ENCODE measurements at regions not wholly inside any gene's neighbourhood (a gene's known extent, or its start where the extent isn't known, plus 50 kb on each side); places are given as distances from the start of the nearest gene placed in this dataset.
"Not testable (repeated sequence)": the region's sequence is repeated elsewhere in the genome, so short reads cannot be mapped to it uniquely, and the experiment has no call there.

- no peak for DNase-seq
Measured at GRCh38 chr5:56763711-56764466, 51.5 kb upstream of the MAP3K1 start.

GRCh38 chr5:56763182-56763581 lies 52.2 kb upstream of the MAP3K1 start:
- DNase-seq = no peak

DNA sequence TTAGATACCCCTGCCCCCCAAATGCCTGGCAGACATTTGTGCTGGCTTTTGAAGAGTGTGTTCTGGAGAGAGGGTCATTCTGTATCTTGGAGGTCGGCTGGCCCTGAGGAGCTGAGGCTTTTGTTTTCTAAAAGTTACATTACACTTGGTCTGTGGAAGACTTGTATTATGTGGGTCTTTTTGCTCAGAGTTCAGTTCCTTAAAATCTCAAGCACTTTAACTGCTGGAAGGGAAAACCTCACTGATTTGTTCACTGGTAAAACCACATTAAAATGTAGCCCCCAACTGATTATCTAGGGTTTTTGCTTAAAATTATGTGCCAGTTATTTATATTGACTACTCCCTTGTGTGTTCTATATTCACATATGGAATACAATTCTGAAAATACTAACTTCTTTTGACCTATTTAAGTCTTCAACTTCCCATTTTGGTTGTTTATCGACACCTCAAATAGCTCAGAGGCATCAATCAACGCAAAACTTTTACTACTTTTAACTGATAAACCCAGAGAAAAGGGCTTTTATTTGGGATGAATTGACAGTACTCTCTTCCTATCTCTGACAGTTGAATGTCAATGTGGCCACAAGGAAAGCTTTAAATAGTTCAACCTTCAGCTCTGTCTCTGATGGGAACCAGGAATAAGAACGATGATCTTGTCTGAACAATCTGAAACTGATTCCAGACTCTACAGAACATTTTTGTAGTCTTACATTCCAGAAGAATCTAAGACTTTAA lies 54.0 kb upstream of the MAP3K1 start:
- DNase-seq = no peak

DNA sequence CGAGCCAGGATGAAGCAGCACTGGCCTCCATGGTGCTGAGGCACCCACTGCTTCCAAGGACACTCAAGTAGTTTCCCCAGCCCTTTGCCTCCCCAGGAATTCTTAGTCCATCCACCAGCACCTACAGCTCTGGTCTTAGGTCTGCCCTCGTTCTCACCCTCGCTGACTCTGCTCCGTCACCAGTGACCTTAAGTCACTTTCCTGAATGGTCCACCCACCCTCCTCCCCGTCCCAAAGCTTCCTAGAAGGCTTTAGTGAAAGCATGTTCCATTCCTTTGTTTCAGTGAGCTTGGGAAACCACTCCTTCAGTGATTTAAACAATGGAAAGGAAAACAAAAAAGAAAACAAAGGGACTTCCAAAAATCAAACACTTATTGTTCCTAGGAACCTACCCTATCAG lies 54.6 kb upstream of the MAP3K1 start:
- DNase-seq = no peak

DNA sequence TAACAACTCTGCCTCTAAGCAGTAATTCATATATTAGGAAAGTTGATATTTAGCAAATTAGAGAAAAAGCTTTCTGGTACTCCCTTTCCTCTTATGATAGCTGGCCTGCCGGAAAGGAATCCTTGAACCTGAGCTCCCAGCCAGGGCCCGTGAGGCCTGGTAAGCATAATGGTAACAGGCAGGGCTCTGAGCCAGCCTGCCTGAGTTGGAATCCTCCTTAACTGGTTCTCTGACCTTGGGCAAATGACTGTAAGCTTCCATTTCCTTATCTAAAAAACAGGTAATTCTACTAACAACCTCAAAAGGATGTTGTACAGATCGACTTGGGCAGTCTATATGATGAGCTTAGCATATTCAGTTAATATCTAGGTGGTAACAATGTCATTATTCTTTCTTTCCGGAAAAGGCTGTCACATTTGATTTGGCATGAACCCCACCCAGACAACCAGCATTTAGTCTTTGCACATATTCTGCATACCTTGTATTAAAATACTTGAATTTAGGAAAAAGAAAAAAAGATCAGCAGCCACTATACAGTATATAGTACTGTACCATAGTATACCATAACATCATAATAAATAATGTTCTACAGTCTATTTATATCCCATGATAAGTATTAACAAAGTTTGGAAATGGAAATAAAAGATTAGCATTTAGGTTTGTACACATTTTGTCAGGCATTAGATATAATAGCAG lies 55.7 kb upstream of the MAP3K1 start:
- no peak for DNase-seq

DNA sequence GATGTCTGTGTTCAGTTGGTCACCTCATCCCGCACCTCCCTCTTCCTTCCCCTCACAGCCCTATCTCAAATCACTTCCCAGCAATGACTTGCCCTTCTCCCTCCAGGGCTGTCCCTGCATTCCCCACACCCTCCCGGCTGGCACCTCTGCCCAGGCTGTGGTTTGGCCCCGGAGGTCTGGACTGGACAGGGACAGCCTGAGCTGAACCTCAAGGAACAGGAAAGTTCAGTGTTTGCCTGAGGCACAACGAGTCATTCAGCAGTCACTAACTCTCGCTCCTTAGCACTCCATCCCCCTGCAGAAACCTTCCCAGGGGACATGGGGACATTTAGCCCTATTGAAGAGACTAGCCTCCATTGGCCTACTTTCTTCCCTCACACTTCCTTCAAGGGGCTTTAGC lies 58.3 kb upstream of the MAP3K1 start:
- DNase-seq = no peak

DNA sequence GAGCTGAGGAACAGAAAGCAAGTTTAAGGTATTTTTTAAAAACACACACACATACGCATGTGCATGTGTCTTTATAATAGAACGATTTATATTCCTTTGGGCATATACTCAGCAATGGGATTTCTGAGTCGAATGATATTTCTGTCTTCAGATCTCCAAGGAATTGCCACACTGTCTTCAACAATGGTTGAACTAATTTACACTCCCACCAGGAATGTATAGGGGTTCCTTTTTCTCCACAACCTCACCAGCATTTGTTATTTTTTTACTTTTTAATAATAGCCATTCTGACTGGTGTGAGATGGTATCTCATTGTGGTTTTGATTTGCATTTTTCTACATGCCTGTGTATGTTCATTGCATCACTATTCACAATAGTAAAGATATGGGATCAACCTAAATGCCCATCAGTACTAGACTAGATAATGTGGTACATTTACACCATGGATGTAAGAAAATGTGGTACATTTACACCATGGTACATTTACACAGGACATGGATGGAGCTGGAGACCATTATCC lies 60.3 kb upstream of the MAP3K1 start:
- no peak for DNase-seq

DNA sequence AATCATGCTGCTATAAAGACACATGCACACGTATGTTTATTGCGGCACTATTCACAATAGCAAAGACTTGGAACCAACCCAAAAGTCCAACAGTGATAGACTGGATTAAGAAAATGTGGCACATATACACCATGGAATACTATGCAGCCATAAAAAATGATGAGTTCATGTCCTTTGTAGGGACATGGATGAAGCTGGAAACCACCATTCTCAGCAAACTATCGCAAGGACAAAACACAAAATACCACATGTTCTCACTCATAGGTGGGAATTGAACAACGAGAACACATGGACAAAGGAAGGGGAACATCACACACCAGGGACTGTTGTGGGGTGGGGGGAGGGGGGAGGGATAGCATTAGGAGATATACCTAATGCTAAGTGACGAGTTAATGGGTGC lies 61.8 kb upstream of the MAP3K1 start:
- not testable (repeated sequence) for DNase-seq

DNA sequence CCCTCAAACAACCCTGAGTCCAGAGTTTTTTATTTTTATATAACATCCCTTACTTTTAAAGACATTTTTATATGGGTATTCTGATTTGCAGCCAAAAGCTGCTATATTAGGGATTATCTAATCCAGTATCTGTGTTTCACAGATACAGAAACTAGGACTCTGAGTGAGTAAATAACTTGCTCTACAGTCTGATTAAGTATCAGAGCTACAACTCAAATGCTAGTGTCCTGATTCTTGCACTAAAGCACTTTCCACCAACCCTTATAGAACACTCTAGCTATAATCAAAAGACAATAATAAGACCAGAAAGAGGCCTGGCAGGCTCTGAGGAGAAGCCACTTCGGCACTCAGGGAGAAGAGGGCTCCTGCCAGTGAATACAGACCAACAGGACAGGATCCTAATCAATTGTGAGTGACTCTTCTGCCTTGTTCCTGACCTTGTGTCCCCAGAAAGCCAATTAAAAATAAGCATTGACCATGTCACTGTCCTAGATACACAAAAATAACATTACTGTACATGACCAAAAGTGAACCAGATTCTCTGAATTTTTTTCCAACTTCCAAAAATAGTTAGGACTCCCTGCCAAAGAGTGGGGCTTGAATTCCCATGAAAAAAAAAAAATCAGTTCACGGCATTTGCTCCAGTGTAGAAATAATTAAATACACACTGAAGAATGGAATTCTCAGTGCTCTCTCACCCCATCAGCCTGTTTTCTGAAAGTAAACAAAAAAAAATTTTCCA lies 63.6 kb upstream of the MAP3K1 start:
- no peak for DNase-seq

GRCh38 chr5:56749842-56750241 lies 65.5 kb upstream of the MAP3K1 start:
- DNase-seq = no peak

- no peak for DNase-seq
Measured at GRCh38 chr5:56746553-56747339, 68.6 kb upstream of the MAP3K1 start.

DNA sequence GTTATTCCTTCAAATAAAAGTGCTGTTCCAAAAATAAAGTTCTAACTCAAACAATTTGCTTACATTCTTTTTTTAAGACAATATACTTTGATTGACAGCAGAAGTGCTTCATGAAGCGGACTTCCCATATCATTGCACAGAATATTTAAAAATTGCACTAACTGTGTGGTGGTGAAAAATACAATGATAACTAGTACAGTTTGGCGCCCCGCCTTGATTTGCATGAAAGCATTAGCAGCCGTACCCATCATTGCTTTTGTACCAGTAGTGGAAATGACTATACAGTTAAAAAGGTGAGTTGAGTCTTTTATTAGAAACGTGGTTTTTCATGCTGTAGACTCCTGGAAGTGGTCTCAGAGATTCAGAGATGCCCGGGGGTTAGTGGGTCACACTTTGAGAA lies 69.5 kb upstream of the MAP3K1 start:
- DNase-seq = no peak

- DNase-seq = no peak
Measured at GRCh38 chr5:56740868-56741267, 74.5 kb upstream of the MAP3K1 start.

DNA sequence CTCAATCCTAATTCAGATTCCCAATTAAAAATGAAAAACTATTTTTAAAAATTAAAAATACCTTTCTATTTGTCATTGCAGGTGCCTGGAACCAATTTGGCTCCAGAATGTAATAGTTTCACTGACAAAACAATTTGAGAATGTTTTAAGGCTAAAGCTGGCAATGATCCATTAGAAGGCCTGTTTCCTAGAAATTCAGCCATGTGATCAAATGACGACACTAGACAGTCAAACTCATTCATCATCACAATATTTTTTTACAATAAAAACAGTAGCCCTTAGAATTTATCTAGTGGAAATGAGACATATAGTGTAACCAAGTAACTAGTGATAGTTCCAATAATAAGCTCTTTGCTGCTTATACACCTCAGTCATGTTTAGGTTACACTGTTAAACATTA lies 75.4 kb upstream of the MAP3K1 start:
- no peak for DNase-seq

GRCh38 chr5:56737951-56738606 lies 77.3 kb upstream of the MAP3K1 start:
- no peak for DNase-seq

DNA sequence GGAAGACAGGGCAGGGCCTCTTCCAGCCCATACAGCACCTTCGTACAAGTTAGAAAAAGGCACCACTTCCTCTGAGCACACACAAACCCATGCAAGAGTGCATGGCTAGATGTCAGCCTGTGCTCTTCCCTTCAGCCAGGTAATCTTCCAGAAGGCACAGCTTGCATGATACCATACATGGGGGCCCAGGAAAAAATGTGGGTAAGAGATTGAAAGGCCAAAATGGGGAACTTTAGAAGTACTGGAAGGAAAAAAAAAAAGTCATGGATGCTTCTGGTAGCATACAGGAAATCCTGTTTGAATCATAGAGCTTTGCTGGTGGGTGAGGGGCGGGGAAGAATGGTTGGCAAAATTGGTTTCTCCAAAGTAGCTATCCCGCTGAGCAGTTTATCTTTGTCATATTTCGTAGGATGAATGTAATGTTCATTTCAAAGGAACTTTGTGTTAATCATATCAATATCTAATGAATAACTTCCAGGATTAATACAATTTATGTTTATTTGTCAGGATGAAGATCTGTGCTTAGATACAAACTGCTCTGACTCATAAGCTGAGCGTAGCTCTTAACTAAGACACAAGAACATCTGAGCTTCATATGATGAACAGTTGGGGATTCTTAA lies 78.2 kb upstream of the MAP3K1 start:
- no peak for DNase-seq

DNA sequence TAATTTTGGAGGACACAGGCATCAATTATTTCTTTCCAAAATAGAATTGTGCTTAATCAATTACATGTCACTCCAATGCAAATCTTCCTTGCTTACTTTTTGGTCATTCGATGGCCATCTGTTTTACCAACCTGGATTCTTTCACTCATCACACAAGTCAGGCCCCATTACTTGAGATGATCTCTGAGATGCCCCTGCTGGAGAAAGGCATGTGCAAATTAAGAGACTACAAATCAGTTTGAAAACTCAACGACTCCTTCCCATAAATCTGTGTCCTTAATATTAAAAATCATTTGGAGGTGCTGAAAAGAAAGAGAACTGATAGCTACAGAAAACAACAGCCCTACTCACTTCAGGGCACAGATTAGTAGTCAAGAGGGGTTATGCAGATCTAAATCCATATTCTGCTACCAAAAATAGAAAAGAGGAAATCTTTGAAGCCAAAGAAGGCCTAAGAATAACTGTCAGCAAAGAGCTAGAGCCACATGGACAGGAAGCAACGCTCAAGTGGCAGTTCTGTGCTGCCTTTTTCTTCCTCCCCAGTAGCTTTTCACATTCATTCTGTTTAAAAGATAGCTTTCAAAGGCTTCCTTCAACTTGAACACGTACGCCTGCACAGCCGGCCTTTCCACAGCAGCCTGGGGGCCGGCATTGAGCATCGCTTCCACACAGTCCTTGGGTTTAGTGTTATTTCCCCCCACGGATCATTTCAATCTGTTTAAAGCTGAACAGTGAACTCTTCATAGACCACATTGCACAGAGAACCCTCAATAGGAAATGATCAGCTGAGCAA lies 79.3 kb upstream of the MAP3K1 start:
- no peak for DNase-seq

GRCh38 chr5:56734091-56734694 lies 81.2 kb upstream of the MAP3K1 start:
- no peak for DNase-seq

DNA sequence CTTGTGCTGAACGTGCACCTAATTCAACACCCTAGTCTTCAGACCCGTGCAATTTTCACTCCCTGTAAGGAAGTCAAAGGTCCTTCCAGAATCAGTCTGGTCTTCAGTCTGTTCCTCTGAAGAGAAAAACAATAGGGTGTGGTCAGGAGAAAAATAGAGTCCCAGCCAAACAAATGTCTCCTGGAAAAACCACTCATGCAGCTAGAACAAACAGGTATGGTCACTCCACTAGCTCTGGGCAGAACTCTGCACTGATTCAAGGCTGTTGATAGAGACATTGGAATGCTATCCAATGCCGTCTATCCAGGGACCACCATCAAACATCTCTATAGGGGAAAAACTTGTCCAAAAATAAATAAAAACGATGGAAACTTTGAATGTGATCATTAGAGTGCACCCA lies 81.8 kb upstream of the MAP3K1 start:
- DNase-seq = no peak

- DNase-seq = no peak
Measured at GRCh38 chr5:56732121-56732520, 83.2 kb upstream of the MAP3K1 start.

Data from effector CD8-positive, alpha-beta T cell (primary cell).